ENCODE measurements at regions not wholly inside any gene's neighbourhood (a gene's known extent, or its start where the extent isn't known, plus 50 kb on each side); places are given as distances from the start of the nearest gene placed in this dataset.

DNA sequence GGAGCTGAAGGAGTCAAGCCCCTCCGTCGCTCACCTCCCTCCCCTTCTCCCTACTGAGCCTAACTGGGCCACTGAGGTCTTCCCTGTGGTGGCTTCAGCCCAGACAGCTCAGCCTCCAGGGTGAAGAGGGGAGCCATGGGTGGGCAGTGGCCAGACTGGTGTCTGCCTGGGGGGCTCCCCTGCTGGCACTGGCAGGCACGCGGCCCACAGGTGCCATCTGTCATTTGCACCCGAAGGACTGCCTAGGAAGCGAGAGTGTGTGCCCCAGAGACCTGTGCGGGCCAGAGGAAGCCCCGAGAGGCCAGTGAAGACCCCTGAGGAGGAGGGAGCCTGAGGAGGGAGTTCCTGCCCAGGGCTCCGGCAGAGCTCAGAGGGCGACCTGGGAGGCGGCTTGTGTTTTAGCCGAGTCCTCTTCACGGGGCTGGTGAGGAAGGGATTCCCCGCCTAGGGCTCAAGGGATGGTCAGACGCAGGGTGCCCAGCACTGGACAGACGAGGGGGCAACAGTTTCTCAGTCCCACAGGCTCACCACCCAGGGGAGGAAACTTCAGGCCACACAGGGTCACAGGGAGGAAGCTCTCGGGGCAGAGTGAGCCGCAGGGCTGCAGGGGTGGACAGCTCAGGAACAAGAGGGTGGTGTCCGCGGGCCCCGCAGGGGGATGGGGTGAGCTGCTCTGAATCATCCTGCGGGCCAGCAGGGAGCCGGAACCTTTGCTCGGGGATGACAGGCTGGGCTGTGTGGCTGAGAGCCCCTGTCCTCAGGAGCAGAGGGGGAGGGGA, 76.2 kb upstream of the PPP2R2D start:
- Histone ChIP-seq H3K79me2 (ENCODE audit: insufficient read depth, low read length) (no peaks in the 10 kb centered on the region), H4K5ac (ENCODE audit: insufficient read length, low read depth, low read length) (no peak overlapping the region), H3K56ac (ENCODE audit: insufficient read length, low read depth, low read length) (no peak overlapping the region), H3K27me3 (ENCODE audit: insufficient read depth, low read length) (no peaks in the 10 kb centered on the region), H3K9me3 (ENCODE audit: control insufficient read depth, low read depth, low read length) (no peaks in the 10 kb centered on the region), H3K23me2 (ENCODE audit: insufficient read length, low read depth, low read length, poor library complexity, severe bottlenecking) (no peaks in the 10 kb centered on the region), H4K8ac (replicated peaks; ENCODE audit: insufficient read length, low read depth, low read length) (no peak overlapping the region), H4K20me1 (ENCODE audit: control insufficient read depth, insufficient read depth, insufficient read length) (no peaks in the 10 kb centered on the region), H3T11ph (ENCODE audit: low read length) (no peak overlapping the region), H2BK20ac (ENCODE audit: low read depth, low read length, poor library complexity, severe bottlenecking) (no peak overlapping the region), H3K4me1 (ENCODE audit: insufficient read depth, low read length) (no peaks in the 10 kb centered on the region), H2BK15ac (ENCODE audit: low read depth, low read length) (no peak overlapping the region), H3K4ac (ENCODE audit: low read depth, low read length) (no peak overlapping the region), H3K9ac (ENCODE audit: extremely low read depth, insufficient read length, low read length) (no peak overlapping the region), H2BK120ac (ENCODE audit: low read depth, low read length, poor library complexity, severe bottlenecking) (no peak overlapping the region), H3K4me2 (ENCODE audit: insufficient read depth, insufficient read length, low read length) (no peak overlapping the region), H3K23ac (ENCODE audit: insufficient read length, low read depth, low read length) (no peak overlapping the region), H3K18ac (ENCODE audit: insufficient read length, low read depth, low read length) (no peak overlapping the region), H2AK5ac (ENCODE audit: insufficient read length, low read length) (no peak overlapping the region), H2BK5ac (ENCODE audit: insufficient read length, low read length) (no peak overlapping the region), H4K91ac (ENCODE audit: insufficient read length, low read depth, low read length) (no peak overlapping the region), H2AFZ (ENCODE audit: low read length) (no peak overlapping the region), H3K79me1 (ENCODE audit: insufficient read depth, low read depth, low read length, poor library complexity, severe bottlenecking) (no peaks in the 10 kb centered on the region), H3K27ac (ENCODE audit: insufficient read length, low read depth, low read length) (no peak overlapping the region), H3K14ac (ENCODE audit: insufficient read depth, low read length) (no peak overlapping the region; the same call in 1 of the 2 replicates), H2BK12ac (ENCODE audit: insufficient read length, low read depth, low read length) (no peak overlapping the region)
- DNase-seq: peak; percentile 58
- Mint-ChIP-seq H3K27me3 (ENCODE audit: low read depth) (no peaks in the 10 kb centered on the region; the same call in 1 of the 2 replicates), H3K9me3 (peaks cover 0 to 3% of the 10 kb centered on the region in 2 experiments; a peak in 3 of 5 replicates), H3K36me3 (ENCODE audit: insufficient read depth in 1 of 3, low read depth in 3 of 3) (no peaks in the 10 kb centered on the region), H3K4me3 (no peak overlapping the region), H3K27ac (no peak overlapping the region), H3K4me1 (peaks cover 16 to 21% of the 10 kb centered on the region in 2 experiments)
- TF ChIP-seq, protein P1, sequence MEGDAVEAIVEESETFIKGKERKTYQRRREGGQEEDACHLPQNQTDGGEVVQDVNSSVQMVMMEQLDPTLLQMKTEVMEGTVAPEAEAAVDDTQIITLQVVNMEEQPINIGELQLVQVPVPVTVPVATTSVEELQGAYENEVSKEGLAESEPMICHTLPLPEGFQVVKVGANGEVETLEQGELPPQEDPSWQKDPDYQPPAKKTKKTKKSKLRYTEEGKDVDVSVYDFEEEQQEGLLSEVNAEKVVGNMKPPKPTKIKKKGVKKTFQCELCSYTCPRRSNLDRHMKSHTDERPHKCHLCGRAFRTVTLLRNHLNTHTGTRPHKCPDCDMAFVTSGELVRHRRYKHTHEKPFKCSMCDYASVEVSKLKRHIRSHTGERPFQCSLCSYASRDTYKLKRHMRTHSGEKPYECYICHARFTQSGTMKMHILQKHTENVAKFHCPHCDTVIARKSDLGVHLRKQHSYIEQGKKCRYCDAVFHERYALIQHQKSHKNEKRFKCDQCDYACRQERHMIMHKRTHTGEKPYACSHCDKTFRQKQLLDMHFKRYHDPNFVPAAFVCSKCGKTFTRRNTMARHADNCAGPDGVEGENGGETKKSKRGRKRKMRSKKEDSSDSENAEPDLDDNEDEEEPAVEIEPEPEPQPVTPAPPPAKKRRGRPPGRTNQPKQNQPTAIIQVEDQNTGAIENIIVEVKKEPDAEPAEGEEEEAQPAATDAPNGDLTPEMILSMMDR (conservative IDR thresholded peaks at IDR 0.05): no peak
- WGBS (ENCODE audit: extremely low coverage, insufficient read length, low lambda C conversion rate): no CpG with 5 or more reads among the region's 24 CpGs
